ENCODE measurements at regions not wholly inside any gene's neighbourhood (a gene's known extent, or its start where the extent isn't known, plus 50 kb on each side); places are given as distances from the start of the nearest gene placed in this dataset.

- ATAC-seq (ENCODE audit: insufficient number of reproducible peaks, low FRiP score, low read depth), result no peak
- no peak overlapping the region for H3K27ac ChIP-seq
Observed at GRCh38 chr6:85143676-85144075, 306.2 kb upstream of the NT5E start.

GRCh38 chr6:85137865-85138264 lies 312.0 kb upstream of the NT5E start:
- TF ChIP-seq CTCF (IDR thresholded peaks at IDR 0.05), result no peak
- H3K4me1 ChIP-seq (ENCODE audit: control insufficient read depth in 1 of 2, low read depth in 2 of 2), result peaks cover 0 to 7% of the 10 kb centered on the region in 2 donors
- no peaks in the 10 kb centered on the region for H3K9me3 ChIP-seq
- no peaks in the 10 kb centered on the region for H3K36me3 ChIP-seq
- H3K27me3 ChIP-seq (replicated peaks; ENCODE audit: insufficient read depth), result no peaks in the 10 kb centered on the region
- DNase-seq (ENCODE audit: low spot score) (no peak), ATAC-seq (ENCODE audit: insufficient number of reproducible peaks, low FRiP score, low read depth) (no peak)
- H3K27ac ChIP-seq, result no peak overlapping the region
- H3K4me3 ChIP-seq, result no peak overlapping the region

More at GRCh38 chr6:85143676-85144075, 306.2 kb upstream of the NT5E start:
- no peak for TF ChIP-seq CTCF (IDR thresholded peaks at IDR 0.05)
- no peaks in the 10 kb centered on the region for H3K36me3 ChIP-seq
- no peak overlapping the region for H3K4me3 ChIP-seq
- H3K4me1 ChIP-seq (ENCODE audit: control insufficient read depth in 1 of 2, low read depth in 2 of 2), result no peaks in the 10 kb centered on the region
- H3K27me3 ChIP-seq (replicated peaks; ENCODE audit: insufficient read depth), result no peaks in the 10 kb centered on the region
- no peaks in the 10 kb centered on the region for H3K9me3 ChIP-seq
- DNase-seq (ENCODE audit: low spot score), result no peak

- H3K27ac ChIP-seq, result no peak overlapping the region
- H3K4me1 ChIP-seq (ENCODE audit: control insufficient read depth in 1 of 2, low read depth in 2 of 2), result peaks cover 0 to 7% of the 10 kb centered on the region in 2 donors
- ATAC-seq (ENCODE audit: insufficient number of reproducible peaks, low FRiP score, low read depth), result no peak
Observed at GRCh38 chr6:85136310-85136709, 313.6 kb upstream of the NT5E start.

GRCh38 chr6:85135376-85136094 lies 314.3 kb upstream of the NT5E start:
- no peak for TF ChIP-seq CTCF (IDR thresholded peaks at IDR 0.05)
- H3K4me3 ChIP-seq, result no peak overlapping the region
- H3K27me3 ChIP-seq (replicated peaks; ENCODE audit: insufficient read depth), result no peaks in the 10 kb centered on the region
- H3K9me3 ChIP-seq, result no peaks in the 10 kb centered on the region
- no peaks in the 10 kb centered on the region for H3K36me3 ChIP-seq
- no peak for DNase-seq (ENCODE audit: low spot score)
- no peak for ATAC-seq (ENCODE audit: insufficient number of reproducible peaks, low FRiP score, low read depth)
- no peak overlapping the region for H3K27ac ChIP-seq
- H3K4me1 ChIP-seq (ENCODE audit: control insufficient read depth in 1 of 2, low read depth in 2 of 2), result peaks cover 0 to 7% of the 10 kb centered on the region in 2 donors

More at GRCh38 chr6:85136310-85136709, 313.6 kb upstream of the NT5E start:
- Histone ChIP-seq H3K4me3 (no peak overlapping the region), H3K36me3 (no peaks in the 10 kb centered on the region), H3K27me3 (replicated peaks; ENCODE audit: insufficient read depth) (no peaks in the 10 kb centered on the region), H3K9me3 (no peaks in the 10 kb centered on the region)
- DNase-seq (ENCODE audit: low spot score), result no peak
- no peak for TF ChIP-seq CTCF (IDR thresholded peaks at IDR 0.05)

- Histone ChIP-seq H3K27ac (no peak overlapping the region), H3K9me3 (no peaks in the 10 kb centered on the region), H3K27me3 (replicated peaks; ENCODE audit: insufficient read depth) (no peaks in the 10 kb centered on the region), H3K36me3 (no peaks in the 10 kb centered on the region), H3K4me1 (ENCODE audit: control insufficient read depth in 1 of 2, low read depth in 2 of 2) (peaks cover 0 to 7% of the 10 kb centered on the region in 2 donors), H3K4me3 (no peak overlapping the region)
- no peak for DNase-seq (ENCODE audit: low spot score)
- no peak for ATAC-seq (ENCODE audit: insufficient number of reproducible peaks, low FRiP score, low read depth)
- no peak for TF ChIP-seq CTCF (IDR thresholded peaks at IDR 0.05)
Observed at GRCh38 chr6:85134172-85134571, 315.7 kb upstream of the NT5E start.

Measured in thoracic aorta (tissue), 2 donors.